ENCODE measurements at regions not wholly inside any gene's neighbourhood (a gene's known extent, or its start where the extent isn't known, plus 50 kb on each side); places are given as distances from the start of the nearest gene placed in this dataset.

DNA sequence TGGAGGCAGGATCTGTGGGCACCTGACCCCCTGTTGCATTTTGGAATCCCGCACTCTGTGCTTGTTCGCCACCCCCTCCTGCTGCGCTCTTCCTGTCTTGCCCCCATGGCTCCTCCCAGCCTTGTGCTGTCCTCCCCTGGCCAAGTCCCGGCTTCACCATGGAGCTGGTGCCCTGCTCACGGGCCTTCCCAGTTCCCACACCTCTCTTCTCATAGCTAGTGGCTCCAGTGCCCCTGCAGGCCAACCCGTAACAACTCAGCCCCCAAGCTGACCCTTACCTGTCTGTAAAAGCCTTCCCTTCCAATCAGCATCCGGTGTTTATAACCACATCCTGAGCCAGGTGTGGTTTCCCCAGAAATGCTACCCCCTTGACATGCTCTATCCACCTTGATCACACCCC, 407.7 kb upstream of the C2CD4B start:
- no peak overlapping the region for H3K4me3 Mint-ChIP-seq (ENCODE audit: low read depth, unreplicated experiment)

DNA sequence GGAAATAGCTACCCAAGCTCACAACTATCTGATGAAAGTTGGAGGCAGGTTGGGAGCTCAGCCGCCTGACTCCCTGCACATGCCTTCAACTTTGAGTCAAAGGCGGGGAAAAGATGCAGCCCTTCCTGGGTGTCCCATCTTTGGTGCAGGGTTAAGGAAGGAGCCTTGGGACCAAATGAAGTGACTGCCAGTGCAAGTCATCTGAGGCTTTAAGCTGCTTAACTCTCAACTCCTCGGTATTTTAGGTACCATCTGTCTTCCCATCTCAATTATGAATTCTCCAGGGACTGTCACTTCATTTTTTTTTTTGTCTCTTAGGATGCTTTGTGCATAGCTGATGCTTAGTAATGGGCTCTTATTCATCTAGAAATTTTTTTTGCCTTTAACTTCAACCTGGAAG, 408.8 kb upstream of the C2CD4B start:
- no TSS peak for BruUV-seq (replicated peaks)
- CTCF ChIA-PET: interaction anchor here (0.7 to 1.3 kb wide), 3 partner anchors 18 to 177 kb away, joined by 4 to 5 read pairs (median 4); no protein-coding TSS in a partner anchor
- Mint-ChIP-seq H3K4me3 (ENCODE audit: low read depth, unreplicated experiment) (no peak overlapping the region), H3K4me1 (ENCODE audit: low read depth, unreplicated experiment) (peaks cover 28% of the 10 kb centered on the region), H3K27me3 (ENCODE audit: unreplicated experiment) (peaks cover 33% of the 10 kb centered on the region), H3K36me3 (ENCODE audit: insufficient read depth, unreplicated experiment) (no peaks in the 10 kb centered on the region), H3K9me3 (ENCODE audit: low read depth, unreplicated experiment) (no peaks in the 10 kb centered on the region), H3K27ac (ENCODE audit: unreplicated experiment) (no peak overlapping the region)
- no peak for DNase-seq
- TF ChIP-seq, protein P1, sequence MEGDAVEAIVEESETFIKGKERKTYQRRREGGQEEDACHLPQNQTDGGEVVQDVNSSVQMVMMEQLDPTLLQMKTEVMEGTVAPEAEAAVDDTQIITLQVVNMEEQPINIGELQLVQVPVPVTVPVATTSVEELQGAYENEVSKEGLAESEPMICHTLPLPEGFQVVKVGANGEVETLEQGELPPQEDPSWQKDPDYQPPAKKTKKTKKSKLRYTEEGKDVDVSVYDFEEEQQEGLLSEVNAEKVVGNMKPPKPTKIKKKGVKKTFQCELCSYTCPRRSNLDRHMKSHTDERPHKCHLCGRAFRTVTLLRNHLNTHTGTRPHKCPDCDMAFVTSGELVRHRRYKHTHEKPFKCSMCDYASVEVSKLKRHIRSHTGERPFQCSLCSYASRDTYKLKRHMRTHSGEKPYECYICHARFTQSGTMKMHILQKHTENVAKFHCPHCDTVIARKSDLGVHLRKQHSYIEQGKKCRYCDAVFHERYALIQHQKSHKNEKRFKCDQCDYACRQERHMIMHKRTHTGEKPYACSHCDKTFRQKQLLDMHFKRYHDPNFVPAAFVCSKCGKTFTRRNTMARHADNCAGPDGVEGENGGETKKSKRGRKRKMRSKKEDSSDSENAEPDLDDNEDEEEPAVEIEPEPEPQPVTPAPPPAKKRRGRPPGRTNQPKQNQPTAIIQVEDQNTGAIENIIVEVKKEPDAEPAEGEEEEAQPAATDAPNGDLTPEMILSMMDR (IDR thresholded peaks at IDR 0.05; ENCODE audit: unreplicated experiment): no peak
- intact Hi-C loops (cut with micrococcal nuclease; ENCODE audit: unreplicated experiment): no loop called here

More for the DNA sequence above, 407.7 kb upstream of the C2CD4B start:
- Mint-ChIP-seq H3K4me1 (ENCODE audit: low read depth, unreplicated experiment) (peaks cover 28% of the 10 kb centered on the region), H3K9me3 (ENCODE audit: low read depth, unreplicated experiment) (no peaks in the 10 kb centered on the region), H3K27me3 (ENCODE audit: unreplicated experiment) (peaks cover 37% of the 10 kb centered on the region), H3K36me3 (ENCODE audit: insufficient read depth, unreplicated experiment) (no peaks in the 10 kb centered on the region), H3K27ac (ENCODE audit: unreplicated experiment) (no peak overlapping the region)
- CTCF ChIA-PET: interaction anchor here (1.1 kb wide), 1 partner anchor 23 kb away, joined by 5 read pairs; no protein-coding TSS in a partner anchor
- DNase-seq: no peak
- intact Hi-C loops (cut with micrococcal nuclease; ENCODE audit: unreplicated experiment): no loop called here
- TF ChIP-seq, protein P1 (IDR thresholded peaks at IDR 0.05; ENCODE audit: unreplicated experiment): no peak
- BruUV-seq (replicated peaks): no TSS peak

DNA sequence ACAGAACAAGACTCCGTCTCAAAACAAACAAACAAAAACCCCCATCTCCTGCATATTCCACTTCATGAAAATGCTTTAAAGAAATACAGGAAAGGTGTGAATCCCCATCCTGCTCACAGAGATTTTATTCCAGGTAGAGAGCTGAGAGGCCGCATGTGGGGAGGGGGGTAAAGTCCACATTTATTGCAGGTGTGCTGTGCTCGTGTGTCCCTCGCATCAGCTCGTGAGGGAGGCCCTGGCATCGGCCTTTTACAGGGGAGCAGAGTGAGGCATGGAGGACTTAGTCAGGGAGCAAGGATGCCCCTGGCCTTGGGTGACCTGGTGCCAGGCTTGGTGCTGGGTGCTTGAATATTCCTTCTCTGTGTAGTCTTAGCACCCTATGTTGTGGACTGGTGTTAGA, 413.5 kb upstream of the C2CD4B start:
- no TSS peak for BruUV-seq (replicated peaks)
- Mint-ChIP-seq H3K4me3 (ENCODE audit: low read depth, unreplicated experiment) (no peak overlapping the region), H3K27ac (ENCODE audit: unreplicated experiment) (no peak overlapping the region), H3K27me3 (ENCODE audit: unreplicated experiment) (peaks cover 39% of the 10 kb centered on the region), H3K4me1 (ENCODE audit: low read depth, unreplicated experiment) (no peaks in the 10 kb centered on the region), H3K36me3 (ENCODE audit: insufficient read depth, unreplicated experiment) (no peaks in the 10 kb centered on the region), H3K9me3 (ENCODE audit: low read depth, unreplicated experiment) (no peaks in the 10 kb centered on the region)
- CTCF ChIA-PET: no interaction called here
- TF ChIP-seq, protein P1 (IDR thresholded peaks at IDR 0.05; ENCODE audit: unreplicated experiment): no peak
- no peak for DNase-seq
- intact Hi-C loops (cut with micrococcal nuclease; ENCODE audit: unreplicated experiment): no loop called here

DNA sequence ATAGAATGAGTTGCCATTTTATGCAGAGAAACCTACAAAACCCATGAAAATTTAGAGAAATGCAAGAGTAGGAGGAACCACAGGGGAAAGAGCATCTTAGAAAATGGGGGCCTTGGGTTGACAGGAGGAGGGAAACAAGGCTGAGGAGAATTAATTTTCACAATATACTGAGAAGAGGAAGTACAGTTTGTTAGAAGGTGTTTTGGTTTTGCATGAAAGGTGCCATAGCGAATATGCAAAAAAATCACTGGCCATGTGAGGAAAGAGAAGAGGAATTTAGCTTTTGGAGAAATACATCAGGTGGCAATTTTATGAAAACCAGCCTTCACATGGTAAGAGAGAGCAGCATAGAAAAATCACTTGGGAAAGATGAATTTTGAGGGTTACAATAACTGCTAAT, 413.9 kb upstream of the C2CD4B start:
- no peak for DNase-seq
- no TSS peak for BruUV-seq (replicated peaks)
- CTCF ChIA-PET: no interaction called here
- intact Hi-C loops (cut with micrococcal nuclease; ENCODE audit: unreplicated experiment): no loop called here
- H3K27ac Mint-ChIP-seq (ENCODE audit: unreplicated experiment): no peak overlapping the region
- no peaks in the 10 kb centered on the region for H3K4me1 Mint-ChIP-seq (ENCODE audit: low read depth, unreplicated experiment)
- H3K4me3 Mint-ChIP-seq (ENCODE audit: low read depth, unreplicated experiment): no peak overlapping the region
- peaks cover 35% of the 10 kb centered on the region for H3K27me3 Mint-ChIP-seq (ENCODE audit: unreplicated experiment)
- H3K9me3 Mint-ChIP-seq (ENCODE audit: low read depth, unreplicated experiment): no peaks in the 10 kb centered on the region
- TF ChIP-seq, protein P1 (IDR thresholded peaks at IDR 0.05; ENCODE audit: unreplicated experiment): no peak
- H3K36me3 Mint-ChIP-seq (ENCODE audit: insufficient read depth, unreplicated experiment): no peaks in the 10 kb centered on the region

All from Calu3 (cell line).